ENCODE measurements at regions not wholly inside any gene's neighbourhood (a gene's known extent, or its start where the extent isn't known, plus 50 kb on each side); places are given as distances from the start of the nearest gene placed in this dataset.

DNA sequence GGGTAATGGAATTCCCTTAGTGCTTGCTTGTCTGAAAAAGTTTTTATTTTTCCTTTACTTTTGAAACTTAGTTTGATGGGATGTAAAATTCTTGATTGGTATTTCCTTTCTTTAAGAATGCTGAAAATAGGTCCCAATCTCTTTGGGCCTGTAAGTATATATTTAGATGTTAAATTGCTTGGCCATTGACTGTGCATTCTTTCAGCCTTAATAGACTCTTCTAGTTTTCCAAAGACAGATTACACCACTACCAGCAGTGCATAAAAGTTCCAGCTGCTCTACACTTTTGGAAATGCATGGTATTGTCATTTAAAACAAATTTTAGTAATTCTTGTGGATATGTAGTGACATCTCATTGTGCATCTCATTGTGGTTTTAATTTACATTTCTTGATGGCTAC is 464.8 kb upstream of the USP24 start:
- TF ChIP-seq, protein P1, sequence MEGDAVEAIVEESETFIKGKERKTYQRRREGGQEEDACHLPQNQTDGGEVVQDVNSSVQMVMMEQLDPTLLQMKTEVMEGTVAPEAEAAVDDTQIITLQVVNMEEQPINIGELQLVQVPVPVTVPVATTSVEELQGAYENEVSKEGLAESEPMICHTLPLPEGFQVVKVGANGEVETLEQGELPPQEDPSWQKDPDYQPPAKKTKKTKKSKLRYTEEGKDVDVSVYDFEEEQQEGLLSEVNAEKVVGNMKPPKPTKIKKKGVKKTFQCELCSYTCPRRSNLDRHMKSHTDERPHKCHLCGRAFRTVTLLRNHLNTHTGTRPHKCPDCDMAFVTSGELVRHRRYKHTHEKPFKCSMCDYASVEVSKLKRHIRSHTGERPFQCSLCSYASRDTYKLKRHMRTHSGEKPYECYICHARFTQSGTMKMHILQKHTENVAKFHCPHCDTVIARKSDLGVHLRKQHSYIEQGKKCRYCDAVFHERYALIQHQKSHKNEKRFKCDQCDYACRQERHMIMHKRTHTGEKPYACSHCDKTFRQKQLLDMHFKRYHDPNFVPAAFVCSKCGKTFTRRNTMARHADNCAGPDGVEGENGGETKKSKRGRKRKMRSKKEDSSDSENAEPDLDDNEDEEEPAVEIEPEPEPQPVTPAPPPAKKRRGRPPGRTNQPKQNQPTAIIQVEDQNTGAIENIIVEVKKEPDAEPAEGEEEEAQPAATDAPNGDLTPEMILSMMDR (conservative IDR thresholded peaks at IDR 0.05 in 1 of 2, IDR thresholded peaks at IDR 0.05 in 1 of 2; ENCODE audit: low read depth in 1 of 2, low read length in 2 of 2), result no peak
- no peak for TF ChIP-seq EZH2 (IDR thresholded peaks at IDR 0.05; ENCODE audit: low read length, missing control alignments)
